ENCODE measurements at regions not wholly inside any gene's neighbourhood (a gene's known extent, or its start where the extent isn't known, plus 50 kb on each side); places are given as distances from the start of the nearest gene placed in this dataset.

DNA sequence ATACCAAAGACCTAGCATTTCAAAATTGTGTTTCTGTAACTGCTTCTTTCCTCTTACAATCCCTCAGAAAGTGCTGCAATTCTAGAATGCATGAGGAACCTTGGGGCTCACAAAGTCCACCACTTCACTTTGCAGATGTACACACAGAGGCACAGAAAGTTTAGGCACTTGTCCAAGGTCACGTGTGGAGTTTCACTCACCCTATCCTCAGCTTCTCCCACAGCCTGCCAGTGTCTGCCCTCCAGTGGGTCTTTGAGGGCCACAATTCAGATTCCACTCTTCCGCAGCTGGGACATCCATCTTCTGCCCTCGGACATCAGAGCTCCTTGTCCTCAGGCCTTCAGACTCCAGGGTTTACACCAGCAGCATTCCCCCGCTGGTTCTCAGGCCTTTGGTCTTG, 210.5 kb upstream of the SERP2 start:
- no peak for TF ChIP-seq CTCF (conservative IDR thresholded peaks at IDR 0.05 in 1 of 2, IDR thresholded peaks at IDR 0.05 in 1 of 2; ENCODE audit: extremely low read depth in 1 of 2, insufficient read depth in 1 of 2, low read depth in 1 of 2, low read length in 2 of 2)
- TF ChIP-seq EZH2 (IDR thresholded peaks at IDR 0.05; ENCODE audit: borderline replicate concordance, low read length) = no peak

Measured in mammary epithelial cell (primary cell).